Renal cortex interstitium (tissue), 11 donors: ENCODE measurements at regions not wholly inside any gene's neighbourhood (a gene's known extent, or its start where the extent isn't known, plus 50 kb on each side); places are given as distances from the start of the nearest gene placed in this dataset.

Source experiments
- DNase-seq, 11 donors: peaks; one replicate each; pipeline ENCODE4 v3.0.0-alpha.2; 2013; ENCODE audit warnings: low read depth in 9 of 11, low spot score in 4 of 11; ENCODE audit errors: extremely low read depth in 1 of 11

DNA sequence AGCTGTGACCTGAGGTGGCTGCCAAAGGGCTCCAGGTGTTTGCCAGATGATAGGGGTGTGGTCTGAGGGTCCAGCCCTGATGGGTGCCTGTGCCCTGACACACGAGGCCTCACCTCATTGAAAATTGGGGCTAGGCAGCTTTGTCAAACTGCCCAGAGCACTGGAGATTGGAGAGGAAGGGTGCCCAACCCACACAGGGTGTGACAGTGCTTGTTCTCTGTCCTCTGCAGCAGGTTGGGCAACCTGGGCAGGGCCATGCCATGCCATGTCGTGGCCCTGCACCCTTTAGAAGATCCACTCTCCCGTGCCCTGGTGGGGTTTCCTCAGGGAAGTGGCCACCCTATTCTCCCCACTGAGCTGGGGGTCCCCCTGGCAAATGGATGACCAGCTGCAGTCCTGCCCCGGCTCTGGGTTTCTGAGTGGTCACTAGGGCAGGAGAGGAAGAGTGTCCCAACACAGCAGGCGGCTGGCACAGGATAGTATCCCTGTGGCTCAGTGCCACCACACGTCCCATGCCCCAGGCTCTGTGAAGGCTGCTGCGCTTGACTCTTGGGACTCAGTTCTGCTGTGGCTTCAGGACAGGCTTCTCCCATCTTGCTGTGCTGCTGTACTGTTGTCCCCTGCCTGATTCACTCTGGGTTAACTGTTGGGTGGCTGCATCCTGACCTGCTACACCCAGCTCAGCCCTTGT is 100.8 kb upstream of the PITX1 start:
- DNase-seq, result no peak

DNA sequence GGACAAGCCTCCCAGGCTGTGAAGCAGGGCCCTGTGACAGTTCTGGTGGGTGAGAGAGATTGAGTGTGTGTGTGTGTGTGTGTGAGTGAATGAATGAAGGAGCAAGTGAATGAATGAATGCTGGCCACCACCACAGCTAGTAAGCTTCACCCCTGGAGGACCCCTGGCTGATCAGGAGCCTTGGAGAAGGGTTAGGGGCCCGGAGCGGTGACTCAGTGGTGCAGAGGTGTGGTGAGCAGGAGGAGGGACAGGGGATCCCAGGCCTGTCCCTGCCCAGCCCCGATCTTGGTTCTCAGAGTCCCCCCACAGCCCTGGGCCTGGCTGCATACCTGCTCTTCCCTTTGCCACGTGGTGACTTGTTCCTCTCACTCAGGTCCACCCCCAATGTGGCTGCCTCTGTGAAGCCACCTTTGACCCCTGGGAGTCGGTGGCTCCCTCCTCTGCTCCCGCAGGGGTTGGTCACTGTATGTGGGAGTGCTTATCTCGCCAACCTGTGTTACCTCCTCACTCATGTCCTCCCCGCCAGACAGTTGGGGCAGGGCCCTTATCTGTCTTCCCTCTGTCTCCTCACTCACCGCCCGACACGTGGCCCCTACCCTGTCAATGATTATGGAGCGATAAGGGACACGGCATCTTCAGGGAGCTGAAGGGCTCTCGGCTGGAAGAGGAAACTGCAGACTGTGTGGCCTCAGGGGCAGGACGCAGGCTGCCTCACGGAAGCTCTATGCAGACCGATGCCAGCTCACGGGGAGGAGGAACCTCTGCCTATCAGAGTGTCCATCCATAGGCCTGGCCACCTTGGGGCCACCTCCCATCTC is 99.9 kb upstream of the PITX1 start:
- no peak for DNase-seq

DNA sequence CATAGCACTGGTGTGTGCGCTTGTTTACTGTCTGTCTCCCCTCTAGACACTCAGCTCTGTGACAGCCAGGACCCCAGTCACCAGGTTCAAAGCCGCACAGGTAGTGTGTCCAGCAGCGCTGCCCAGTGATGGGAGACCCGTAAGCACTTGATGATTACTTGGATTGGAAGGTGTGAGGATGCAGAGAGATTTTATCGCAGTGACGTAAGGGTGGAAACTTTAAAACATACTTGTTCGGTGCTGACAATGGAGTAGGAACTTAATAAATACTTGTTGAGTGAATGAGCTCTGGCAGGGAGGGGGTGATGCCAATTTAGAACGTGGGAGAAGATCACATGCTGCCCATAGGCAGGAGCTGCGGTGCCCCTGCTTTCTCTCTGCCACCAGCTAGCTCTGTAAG is 99.2 kb upstream of the PITX1 start:
- no peak for DNase-seq

DNA sequence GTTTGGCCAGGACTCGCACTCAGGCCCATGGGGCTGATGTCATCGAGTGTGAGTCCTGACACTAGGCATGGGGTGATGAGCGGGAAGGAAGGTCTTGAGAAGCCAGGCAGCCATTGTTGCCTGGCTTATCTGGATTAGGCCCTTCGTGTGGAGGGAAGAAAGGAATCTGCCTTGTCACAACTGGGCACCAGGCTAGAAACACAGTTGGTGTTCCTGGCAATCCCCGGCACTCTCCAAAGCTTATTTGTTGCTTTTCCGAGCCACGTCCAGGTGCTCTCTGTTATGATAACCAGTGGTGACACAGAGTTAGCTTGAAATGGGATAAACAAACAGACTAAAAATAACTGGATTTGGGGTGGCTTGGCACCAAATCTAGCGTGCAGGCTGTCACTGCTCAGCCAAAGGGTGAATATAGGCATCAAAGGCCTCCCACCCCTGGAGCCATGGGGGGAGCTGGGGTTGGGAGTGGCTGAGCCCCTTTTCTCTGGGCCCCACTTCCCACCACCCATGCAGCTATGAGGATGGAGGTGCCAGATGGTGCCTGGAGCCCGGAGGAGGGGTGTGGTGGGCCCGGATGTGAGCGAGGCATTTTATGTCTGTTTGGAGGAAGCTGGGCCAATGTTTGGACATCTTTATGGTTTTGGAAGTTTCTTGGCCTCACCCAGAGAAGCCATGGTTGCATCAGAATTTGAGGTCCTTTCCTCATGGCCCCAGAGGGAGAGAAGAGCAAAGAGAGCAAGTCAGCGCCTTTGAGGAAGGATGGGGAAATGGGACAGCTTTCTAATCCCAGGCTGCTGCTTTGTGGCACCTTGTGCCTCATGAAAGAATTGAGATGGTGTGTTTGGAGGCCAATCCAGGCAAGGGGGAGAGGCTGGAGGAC is 98.0 kb upstream of the PITX1 start:
- no peak for DNase-seq

DNA sequence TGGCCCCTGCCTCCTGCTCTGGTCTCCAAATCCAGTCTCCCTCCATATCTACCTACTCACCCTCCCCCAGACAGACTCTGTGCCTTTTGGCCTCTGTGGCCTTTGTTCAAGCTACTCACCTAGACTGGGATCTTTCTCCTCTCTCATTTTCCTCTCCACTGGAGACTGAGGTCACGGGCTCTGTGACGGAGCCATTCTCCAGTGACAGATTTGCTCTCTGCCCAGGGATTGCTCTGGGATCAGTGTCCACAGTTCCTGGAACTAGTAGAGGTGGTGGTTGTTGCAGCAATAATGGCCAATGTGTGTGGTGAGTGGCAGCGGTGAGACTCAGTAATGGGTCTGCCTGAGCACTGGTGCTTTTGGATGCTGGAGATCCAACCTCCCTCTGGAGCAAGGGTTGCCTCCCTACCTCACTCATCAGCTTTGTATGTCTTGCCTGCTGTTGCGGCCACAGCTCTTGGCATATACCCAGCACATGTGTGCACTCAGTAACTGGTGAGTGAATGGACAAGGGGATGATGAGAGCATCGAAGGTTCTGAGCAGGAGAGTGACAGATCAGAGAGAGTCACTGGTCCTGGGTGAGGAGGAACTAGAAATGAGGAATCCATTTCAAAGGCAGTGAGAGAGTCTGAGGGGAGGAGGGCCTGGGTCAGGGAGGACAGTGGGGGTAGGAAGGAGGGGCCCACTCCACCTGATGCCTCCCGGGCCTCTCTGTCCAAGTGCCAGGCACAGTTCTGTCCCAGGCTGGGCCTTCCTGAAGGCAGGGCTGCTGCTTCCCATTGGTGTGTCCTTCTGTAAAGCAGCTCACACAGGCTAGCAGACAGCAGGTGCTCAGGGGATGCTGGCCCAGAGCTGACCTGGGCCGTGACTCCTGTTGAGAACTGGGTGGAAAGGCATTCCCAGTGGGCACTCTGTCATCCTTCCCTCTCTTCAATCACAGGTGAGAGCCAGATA is 96.5 kb upstream of the PITX1 start:
- DNase-seq, result no peak

DNA sequence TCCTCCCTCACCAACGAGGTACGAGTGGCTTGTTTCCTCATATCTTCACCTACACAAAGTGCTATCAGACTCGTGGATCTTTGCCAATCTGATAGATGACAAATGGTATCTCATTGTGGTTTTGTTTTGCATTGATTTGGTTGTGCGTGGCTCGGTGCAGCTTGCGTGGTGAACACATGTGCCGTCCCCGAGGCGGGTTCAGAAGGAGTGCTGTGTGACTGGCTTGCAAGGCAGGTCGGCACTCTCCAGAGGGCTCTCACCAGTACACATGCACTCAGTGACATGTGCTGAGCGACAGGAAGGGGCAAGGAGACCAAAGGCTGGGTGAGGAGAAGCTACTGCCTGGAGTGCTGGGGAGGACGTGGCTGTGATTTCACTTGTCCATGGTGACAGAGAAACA is 95.3 kb upstream of the PITX1 start:
- no peak for DNase-seq

DNA sequence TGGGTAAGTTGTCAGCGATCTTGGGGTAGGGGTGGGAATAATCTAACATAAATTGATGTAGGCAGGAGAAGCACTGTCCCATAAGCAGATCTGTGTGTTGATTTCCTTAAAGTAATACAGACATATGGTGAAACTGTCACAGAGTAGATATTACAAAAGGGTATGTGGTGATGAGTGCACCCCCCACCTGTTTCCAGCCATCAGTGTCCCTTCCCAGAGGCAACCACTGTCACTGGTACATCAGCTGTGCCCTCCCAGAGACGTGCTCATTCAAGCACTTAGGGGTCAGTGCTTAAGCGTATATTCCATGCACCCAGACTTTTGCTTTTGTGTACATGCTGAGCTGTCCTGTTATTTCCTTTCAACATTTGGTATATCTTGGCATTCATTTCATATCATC is 94.3 kb upstream of the PITX1 start:
- no peak for DNase-seq

DNA sequence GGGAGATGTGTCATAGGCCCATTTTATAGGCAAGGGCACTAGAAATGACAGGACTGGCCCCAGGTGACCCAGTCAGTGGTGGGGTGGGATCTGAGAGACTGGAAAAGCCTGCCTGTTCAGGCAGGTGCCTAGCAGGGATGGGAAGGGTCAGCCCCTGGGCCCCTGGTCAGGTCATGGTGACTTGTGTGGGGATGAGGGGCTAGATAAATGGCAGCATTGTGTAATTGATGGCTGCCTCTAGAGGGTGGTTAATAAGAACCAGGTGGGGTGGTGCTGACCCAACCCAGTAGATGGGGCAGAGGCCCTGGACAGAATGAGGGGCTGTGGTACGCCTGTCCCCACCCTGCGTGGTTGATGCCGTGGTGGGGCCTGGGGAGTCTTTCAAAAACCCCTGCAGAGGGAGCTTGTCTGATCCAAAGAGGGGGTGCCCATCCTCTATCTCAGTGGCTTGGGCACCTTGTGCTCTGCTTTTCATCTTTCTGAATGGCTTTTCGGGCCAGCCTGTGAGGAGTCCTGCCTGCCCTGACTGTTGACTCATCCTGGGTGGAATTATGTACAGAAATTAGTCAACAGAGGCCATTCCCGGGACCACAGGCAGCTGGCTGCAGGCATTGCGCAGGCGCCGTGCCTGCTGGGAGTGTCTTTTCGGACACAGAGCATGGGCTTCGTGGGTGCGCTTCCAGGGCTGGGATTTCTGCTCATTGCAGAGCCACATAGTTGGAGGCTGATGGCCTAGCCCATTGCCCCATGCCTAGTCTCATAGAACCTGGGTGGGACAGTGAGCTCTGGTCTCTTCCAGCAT is 93.6 kb upstream of the PITX1 start:
- no peak for DNase-seq

DNA sequence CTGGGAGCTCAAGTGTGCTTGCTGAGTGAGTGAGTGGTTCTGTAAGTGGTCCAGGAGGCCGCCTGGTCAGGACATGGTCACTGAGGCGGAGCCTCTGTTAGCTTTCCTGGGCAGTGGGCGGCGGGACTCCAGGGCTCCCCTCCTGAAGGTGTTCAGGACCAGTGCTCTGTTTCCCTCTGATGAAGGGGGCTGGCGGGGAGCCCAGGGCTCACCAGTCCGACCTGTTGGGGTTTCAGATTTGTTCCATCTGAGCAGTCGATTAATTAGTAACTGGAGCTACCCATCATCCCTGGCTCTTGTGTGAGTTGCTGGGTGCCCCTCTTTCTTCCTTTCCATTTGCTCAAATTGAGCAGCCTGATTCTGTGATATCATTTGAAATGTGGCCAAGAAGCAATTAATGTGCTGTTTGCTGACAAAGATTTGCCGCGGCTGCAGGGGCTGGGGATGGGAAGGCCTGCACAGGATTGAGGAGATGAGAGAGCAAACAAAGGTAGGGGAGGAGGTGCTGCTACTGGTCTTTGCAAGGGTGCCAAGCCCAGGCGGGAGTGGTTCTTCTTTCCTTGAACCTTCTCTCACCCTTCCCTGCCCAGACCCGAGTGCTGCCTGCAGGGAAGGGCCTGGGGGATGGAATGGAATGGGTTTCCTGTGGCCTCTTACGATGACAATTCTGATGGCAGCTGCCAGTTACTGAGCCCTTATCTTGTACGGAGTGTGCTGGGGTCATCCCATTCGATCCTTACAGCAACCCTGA is 92.8 kb upstream of the PITX1 start:
- peak in 10 of 11 donors; percentile 29 to 79 (median 52) for DNase-seq

DNA sequence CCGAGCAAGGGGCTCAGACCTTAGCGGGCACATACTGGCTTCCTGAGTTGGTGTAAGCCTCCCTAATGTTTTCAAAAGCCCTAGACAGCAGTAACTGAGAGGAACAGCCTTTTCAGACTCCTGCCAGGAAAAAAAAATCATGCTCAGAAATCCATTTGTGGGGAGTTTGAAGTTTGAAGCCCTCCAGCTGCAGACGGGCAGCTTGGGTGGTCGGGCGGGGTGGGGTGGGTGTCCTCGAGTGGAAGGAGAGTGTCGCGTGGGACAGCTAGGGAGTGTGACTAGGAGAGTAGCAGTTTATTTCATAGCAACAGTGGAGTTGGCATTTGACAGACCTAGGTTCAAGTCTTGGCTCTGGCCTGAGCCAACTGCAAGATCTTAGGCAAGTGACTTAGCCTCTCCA is 90.7 kb upstream of the PITX1 start:
- DNase-seq, result no peak

DNA sequence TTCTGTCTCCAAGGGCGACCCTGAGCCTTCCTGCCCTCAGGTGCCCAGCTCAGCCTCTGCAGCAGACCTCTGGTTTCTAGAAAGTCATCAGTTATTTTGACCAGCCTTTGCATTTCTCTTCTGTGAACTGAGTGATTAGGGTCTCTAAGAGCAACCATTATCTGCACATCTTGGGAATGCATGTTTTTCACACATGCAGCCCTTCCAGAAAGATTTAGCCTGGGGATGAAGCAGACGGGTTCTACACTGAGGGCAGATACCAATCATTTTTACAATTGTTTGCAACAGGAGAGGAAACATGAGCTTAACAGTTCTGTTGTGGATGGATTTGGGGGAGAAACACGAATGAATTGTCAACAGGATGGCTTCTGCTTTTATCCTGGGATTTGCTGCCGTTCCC is 90.1 kb upstream of the PITX1 start:
- no peak for DNase-seq

DNA sequence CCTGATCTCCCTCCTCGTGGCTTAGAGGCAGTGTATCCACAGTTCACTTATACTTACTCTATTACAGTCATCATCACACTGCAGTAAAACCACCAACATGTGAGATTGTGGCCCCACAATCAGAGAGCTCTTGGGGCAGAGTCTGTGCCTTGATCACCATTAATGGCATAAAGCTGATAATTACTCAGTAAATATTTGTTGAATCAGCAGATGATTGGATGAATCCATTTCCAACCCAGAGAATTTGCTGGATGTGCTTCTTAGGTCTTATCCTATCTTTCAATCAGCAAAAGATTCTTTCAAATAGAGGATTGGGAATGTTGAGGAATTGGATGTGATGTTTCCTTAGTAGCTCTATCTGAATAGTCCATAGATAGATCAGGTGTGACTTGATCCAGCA is 88.8 kb upstream of the PITX1 start:
- no peak for DNase-seq

DNA sequence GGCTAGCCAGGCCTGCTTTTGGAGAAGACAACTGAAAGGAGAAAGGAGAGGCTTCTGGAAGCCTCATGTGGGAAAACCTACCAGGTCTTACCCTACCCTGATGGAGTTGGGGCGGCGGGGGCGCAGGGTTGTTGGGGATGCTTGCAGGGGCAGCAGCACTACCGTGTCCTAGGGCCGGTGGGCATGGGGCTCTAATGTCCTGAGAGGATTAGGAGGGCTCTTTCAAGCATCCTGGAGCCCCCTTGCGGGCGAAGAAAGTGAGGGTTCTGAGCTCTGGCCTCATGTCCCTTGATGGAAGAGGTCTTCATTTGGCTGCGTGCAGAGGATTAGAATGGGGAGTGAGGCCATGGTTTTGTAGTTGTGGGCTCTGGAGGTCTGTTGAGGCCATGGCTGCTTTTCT is 86.9 kb upstream of the PITX1 start:
- no peak for DNase-seq

DNA sequence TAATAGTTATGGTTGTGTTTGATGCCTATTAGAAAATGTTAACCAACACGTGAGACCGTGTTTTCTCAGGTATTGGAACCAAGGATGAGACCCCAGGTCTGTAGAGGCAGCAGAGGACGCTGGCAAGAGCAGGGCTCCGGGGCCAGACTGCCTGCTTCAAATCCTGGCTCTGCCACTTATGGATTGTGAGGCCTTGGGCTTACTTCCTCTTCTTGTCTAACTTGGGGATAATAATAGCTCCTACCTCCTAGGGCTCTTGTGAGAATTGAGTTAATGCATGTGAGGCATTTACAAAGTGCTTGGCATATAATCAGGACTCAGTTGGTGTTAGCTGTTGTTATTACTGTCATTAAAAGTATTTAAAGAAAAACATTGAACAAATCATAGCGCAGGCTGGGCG is 85.5 kb upstream of the PITX1 start:
- DNase-seq, result no peak

DNA sequence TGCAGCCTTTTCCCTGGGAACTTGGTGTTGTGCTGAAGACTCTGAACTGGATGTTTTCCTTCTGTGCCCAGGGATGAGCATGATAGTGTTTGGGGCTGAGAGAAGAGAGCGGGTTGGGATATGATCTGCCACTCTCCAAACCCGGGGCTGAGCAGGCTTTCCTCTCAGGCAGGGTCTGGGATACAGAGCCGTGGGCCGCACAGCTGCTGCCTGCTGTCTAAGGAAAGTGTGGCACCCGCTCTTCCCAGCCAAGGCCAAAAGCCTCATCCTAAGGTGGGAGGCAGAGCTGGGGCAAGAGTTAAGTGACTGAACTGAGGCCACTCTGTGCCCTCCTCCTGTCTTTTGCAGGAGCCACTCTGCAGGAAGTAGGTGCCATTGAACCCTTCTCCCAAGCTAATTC is 83.6 kb upstream of the PITX1 start:
- no peak for DNase-seq

DNA sequence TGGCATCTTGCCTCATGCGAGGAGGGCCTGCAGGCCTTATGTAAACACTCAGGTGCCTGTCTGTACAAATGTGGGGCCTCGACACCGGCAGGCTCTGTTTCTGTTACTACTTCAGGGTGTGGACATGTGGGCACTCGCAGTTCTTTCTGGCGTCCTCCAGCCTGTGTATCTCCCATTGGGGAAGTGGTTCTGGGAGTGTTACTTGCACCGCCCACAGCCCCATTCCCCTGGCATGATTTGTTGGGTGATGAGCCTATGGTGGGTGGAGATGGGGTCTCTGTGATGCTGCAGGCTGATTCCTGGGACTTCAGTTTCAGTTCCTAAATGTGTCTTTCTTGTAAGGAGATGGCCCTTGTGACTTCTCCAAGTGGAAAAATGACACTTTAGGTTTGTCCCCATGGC is 82.1 kb upstream of the PITX1 start:
- no peak for DNase-seq

DNA sequence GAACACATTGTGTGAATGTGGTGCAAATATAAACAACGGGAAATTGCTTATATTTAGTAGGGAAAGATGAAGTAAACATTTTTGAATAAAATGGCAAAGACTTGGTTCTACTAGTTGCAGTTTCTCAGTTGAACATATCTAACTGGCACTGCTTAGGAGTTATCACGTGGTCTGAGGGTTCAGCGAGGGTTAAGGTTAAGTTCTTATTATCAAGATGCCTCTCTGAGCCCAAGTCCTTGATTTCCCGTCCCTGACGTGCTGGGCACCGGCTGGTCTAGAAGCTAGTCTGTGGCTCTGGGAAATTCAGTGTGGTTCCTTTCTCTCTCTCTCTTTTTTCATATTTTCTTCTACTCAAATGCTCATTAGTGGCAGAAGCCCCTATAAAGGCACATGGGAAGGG is 81.6 kb upstream of the PITX1 start:
- DNase-seq, result no peak
